ENCODE measurements at regions not wholly inside any gene's neighbourhood (a gene's known extent, or its start where the extent isn't known, plus 50 kb on each side); places are given as distances from the start of the nearest gene placed in this dataset.
"Not testable (repeated sequence)": the region's sequence is repeated elsewhere in the genome, so short reads cannot be mapped to it uniquely, and the experiment has no call there.

GRCh38 chr22:25281675-25282345 lies 62.4 kb downstream of the CRYBB2 start:
- no peak for DNase-seq

- no peak for DNase-seq
Observed at GRCh38 chr22:25282346-25282670, 62.9 kb downstream of the CRYBB2 start.

- DNase-seq: no peak
Observed at GRCh38 chr22:25282671-25283561, 63.5 kb downstream of the CRYBB2 start.

GRCh38 chr22:25288481-25288880 lies 69.0 kb downstream of the CRYBB2 start:
- not testable (repeated sequence) for DNase-seq

GRCh38 chr22:25301912-25302311 lies 82.5 kb downstream of the CRYBB2 start:
- DNase-seq: not testable (repeated sequence)

GRCh38 chr22:25309586-25309985 lies 90.1 kb downstream of the CRYBB2 start:
- DNase-seq: not testable (repeated sequence)

GRCh38 chr22:25311924-25312323 lies 92.5 kb downstream of the CRYBB2 start:
- not testable (repeated sequence) for DNase-seq

GRCh38 chr22:25318081-25318823 lies 98.8 kb downstream of the CRYBB2 start:
- no peak for DNase-seq

GRCh38 chr22:25327018-25327755 lies 107.7 kb downstream of the CRYBB2 start:
- DNase-seq: no peak

GRCh38 chr22:25331050-25331449 lies 111.6 kb downstream of the CRYBB2 start:
- DNase-seq: no peak

- not testable (repeated sequence) for DNase-seq
Observed at GRCh38 chr22:25331911-25332310, 112.5 kb downstream of the CRYBB2 start.

GRCh38 chr22:25332386-25332785 lies 112.9 kb downstream of the CRYBB2 start:
- no peak for DNase-seq

- no peak for DNase-seq
Observed at GRCh38 chr22:25334162-25334490, 114.7 kb downstream of the CRYBB2 start.

GRCh38 chr22:25334631-25335030 lies 115.2 kb downstream of the CRYBB2 start:
- not testable (repeated sequence) for DNase-seq

GRCh38 chr22:25335276-25335675 lies 115.8 kb downstream of the CRYBB2 start:
- DNase-seq: not testable (repeated sequence)

- not testable (repeated sequence) for DNase-seq
Observed at GRCh38 chr22:25340536-25340935, 121.1 kb downstream of the CRYBB2 start.

- DNase-seq: not testable (repeated sequence)
Observed at GRCh38 chr22:25344366-25344765, 124.9 kb downstream of the CRYBB2 start.

GRCh38 chr22:25346859-25347751 lies 127.7 kb downstream of the CRYBB2 start:
- no peak for DNase-seq

- DNase-seq: peak; percentile 35
Observed at GRCh38 chr22:25347752-25348102, 128.3 kb downstream of the CRYBB2 start.

- DNase-seq: no peak
Observed at GRCh38 chr22:25348391-25348790, 129.0 kb downstream of the CRYBB2 start.

GRCh38 chr22:25348996-25349395 lies 129.6 kb downstream of the CRYBB2 start:
- not testable (repeated sequence) for DNase-seq

GRCh38 chr22:25350551-25350971 lies 131.1 kb downstream of the CRYBB2 start:
- DNase-seq: no peak

Measured in HCEC 1CT (cell line).